ENCODE measurements at regions not wholly inside any gene's neighbourhood (a gene's known extent, or its start where the extent isn't known, plus 50 kb on each side); places are given as distances from the start of the nearest gene placed in this dataset.

DNA sequence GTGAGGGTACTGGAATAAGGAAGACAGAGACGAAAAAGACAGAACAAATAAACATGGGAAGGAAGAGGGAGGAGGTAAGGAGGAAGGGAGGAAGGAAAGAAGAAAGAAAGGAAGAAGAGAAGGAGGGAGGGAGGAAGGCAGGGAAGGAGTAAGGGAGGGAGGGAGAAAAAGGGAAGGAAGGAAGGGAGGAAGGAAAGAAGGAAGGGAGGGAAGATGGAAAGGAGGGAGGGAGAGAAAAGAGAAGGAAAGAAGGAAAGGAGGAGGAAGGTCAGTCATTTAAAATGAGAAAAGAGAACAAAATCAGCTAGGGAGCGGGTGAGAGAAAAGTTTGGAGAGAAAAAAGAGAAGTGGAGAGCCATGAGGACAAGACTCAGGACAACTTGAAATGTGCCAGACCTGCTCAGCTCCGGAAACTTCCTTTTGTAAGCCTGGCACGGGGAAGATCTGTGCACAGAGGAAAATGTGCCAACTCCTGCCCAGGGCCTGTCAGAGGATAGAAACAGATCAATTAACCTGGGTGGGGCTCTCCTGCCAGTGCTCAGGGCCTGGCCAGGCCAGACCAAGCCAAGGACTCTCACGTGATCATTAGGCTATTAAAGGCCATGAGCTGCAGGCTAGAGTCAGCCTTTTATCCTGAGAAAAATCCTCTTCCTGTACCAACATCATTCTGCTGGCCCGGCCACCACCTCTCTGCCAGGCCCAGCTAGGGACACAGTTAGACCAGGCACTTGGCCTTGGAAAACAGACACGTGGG is 50.1 kb upstream of the BCL6 start:
- TF ChIP-seq, protein P1, sequence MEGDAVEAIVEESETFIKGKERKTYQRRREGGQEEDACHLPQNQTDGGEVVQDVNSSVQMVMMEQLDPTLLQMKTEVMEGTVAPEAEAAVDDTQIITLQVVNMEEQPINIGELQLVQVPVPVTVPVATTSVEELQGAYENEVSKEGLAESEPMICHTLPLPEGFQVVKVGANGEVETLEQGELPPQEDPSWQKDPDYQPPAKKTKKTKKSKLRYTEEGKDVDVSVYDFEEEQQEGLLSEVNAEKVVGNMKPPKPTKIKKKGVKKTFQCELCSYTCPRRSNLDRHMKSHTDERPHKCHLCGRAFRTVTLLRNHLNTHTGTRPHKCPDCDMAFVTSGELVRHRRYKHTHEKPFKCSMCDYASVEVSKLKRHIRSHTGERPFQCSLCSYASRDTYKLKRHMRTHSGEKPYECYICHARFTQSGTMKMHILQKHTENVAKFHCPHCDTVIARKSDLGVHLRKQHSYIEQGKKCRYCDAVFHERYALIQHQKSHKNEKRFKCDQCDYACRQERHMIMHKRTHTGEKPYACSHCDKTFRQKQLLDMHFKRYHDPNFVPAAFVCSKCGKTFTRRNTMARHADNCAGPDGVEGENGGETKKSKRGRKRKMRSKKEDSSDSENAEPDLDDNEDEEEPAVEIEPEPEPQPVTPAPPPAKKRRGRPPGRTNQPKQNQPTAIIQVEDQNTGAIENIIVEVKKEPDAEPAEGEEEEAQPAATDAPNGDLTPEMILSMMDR (IDR thresholded peaks at IDR 0.05) = no peak
- Histone ChIP-seq H3K4me1 (ENCODE audit: control insufficient read depth in 1 of 2, low read depth in 2 of 2) (peaks cover 0 to 6% of the 10 kb centered on the region in 2 donors), H3K9me3 (no peaks in the 10 kb centered on the region), H3K27me3 (replicated peaks; ENCODE audit: insufficient read depth) (no peaks in the 10 kb centered on the region), H3K36me3 (no peaks in the 10 kb centered on the region), H3K27ac (no peak overlapping the region), H3K4me3 (no peak overlapping the region)
- no peak for ATAC-seq (ENCODE audit: insufficient number of reproducible peaks, low FRiP score, low read depth)
- no peak for DNase-seq (ENCODE audit: low spot score)

DNA sequence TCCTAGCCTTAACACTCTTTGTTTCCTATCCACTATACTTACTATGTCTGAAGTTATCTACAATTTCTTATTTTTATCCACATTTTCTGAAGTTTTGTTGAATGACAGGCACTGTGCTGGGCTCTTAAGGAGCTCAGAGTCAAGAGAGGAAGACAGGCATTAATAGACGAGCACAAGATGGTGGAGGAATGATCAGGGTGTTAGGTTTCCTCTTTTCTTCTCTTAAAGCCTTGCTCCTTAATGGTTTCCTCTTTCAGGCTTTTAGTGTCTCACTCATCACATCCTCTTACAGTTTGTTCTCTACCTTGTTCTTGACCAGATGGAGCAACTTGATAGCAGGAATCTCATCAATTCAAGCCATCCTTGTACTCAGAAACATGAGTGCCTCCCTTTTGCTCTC is 52.9 kb upstream of the BCL6 start:
- H3K36me3 ChIP-seq = no peaks in the 10 kb centered on the region
- ATAC-seq (ENCODE audit: insufficient number of reproducible peaks, low FRiP score, low read depth) (no peak), DNase-seq (ENCODE audit: low spot score) (no peak)
- TF ChIP-seq, protein P1 (IDR thresholded peaks at IDR 0.05) = no peak
- H3K27ac ChIP-seq = no peak overlapping the region
- no peaks in the 10 kb centered on the region for H3K9me3 ChIP-seq
- H3K27me3 ChIP-seq (replicated peaks; ENCODE audit: insufficient read depth) = no peaks in the 10 kb centered on the region
- peaks cover 0 to 6% of the 10 kb centered on the region in 2 donors for H3K4me1 ChIP-seq (ENCODE audit: control insufficient read depth in 1 of 2, low read depth in 2 of 2)
- H3K4me3 ChIP-seq = no peak overlapping the region

DNA sequence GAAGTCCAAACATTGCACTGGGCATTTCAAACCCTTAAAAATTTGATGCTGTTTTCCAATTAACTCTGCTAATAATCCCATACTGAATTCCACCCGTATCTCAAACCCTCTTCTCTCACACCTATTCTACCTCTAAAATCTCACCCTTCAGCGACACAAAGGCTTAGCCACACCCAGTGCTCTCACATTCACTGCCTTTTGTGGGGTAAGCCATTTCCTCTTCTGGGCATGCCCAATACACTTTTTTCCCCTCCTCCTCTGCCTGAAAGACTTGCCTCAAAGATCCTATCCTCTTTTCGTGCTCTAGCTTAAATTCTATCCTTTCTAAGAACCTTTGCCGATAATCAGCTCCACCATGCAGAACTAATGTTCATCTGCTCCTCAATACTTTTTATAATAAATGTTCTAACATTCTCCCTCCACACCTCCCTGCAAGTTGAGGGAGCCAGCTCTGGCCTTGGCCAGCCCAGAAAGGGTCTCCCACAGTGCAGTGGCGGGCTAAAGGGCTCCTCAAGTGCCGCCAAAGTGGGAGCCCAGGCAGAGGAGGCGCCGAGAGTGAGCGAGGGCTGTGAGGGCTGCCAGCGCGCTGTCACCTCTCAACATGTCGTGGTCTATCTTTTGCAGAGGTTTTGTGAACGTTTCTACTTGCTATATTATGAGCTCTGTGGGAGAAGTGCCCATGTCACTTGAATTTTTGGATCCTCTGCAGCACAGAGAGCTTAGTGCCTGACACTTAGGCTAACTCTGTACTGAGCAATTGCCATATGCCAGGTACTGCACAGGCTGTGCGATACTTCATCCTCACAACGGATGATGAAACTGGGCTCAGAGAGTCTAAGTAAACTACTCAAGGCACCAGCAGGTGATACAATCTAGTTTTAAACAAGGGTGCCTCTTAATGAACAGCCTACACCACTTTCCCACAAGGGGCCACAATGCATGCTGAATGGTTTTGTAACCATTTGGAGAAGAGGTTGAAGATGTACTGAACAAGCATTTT is 53.6 kb upstream of the BCL6 start:
- no peak for ATAC-seq (ENCODE audit: insufficient number of reproducible peaks, low FRiP score, low read depth)

DNA sequence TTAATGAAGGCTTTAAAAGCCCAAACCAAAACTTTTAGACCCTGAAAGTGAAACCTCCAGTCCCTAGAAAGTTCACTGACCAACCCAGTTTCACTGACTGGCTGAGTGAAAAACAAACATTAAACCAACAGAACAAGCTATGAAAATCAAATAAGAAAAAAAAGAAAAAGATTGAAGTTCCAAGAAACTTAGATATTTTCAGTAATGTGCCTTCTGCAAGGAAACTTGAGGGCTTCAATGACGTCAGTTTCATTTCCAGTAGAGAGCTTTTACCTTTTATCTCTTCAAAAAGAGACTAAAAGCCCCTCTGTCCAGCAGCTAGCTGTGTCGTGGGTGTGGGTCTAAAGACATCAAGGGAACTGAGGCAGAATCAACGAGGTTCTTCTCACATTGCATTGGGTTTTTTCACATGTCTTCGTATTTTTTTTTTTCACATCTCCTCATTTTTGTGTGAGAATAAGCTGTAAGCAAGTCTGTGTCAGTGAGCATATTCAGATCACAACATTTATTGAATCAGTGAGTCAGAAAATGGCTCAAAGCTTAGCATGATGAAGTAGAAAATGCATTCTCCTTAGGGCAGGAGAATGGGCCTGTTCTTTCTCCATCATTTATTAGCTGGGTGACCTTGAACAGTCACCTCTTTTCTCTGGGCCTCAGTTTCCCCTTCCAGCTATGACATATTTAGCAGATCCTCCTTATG is 54.8 kb upstream of the BCL6 start:
- no peak overlapping the region for H3K4me3 ChIP-seq
- H3K27ac ChIP-seq = no peak overlapping the region
- no peaks in the 10 kb centered on the region for H3K36me3 ChIP-seq
- DNase-seq (ENCODE audit: low spot score) (no peak), ATAC-seq (ENCODE audit: insufficient number of reproducible peaks, low FRiP score, low read depth) (no peak)
- H3K9me3 ChIP-seq = no peaks in the 10 kb centered on the region
- H3K27me3 ChIP-seq (replicated peaks; ENCODE audit: insufficient read depth) = no peaks in the 10 kb centered on the region
- TF ChIP-seq, protein P1 (IDR thresholded peaks at IDR 0.05) = no peak
- peaks cover 0 to 6% of the 10 kb centered on the region in 2 donors for H3K4me1 ChIP-seq (ENCODE audit: control insufficient read depth in 1 of 2, low read depth in 2 of 2)

More for the DNA sequence above, 53.6 kb upstream of the BCL6 start:
- Histone ChIP-seq H3K27me3 (replicated peaks; ENCODE audit: insufficient read depth) (no peaks in the 10 kb centered on the region), H3K36me3 (no peaks in the 10 kb centered on the region), H3K4me3 (no peak overlapping the region), H3K27ac (no peak overlapping the region), H3K4me1 (ENCODE audit: control insufficient read depth in 1 of 2, low read depth in 2 of 2) (peaks cover 0 to 6% of the 10 kb centered on the region in 2 donors), H3K9me3 (no peaks in the 10 kb centered on the region)
- TF ChIP-seq, protein P1 (IDR thresholded peaks at IDR 0.05) = no peak
- DNase-seq (ENCODE audit: low spot score) = no peak
